ENCODE measurements at regions not wholly inside any gene's neighbourhood (a gene's known extent, or its start where the extent isn't known, plus 50 kb on each side); places are given as distances from the start of the nearest gene placed in this dataset.

DNA sequence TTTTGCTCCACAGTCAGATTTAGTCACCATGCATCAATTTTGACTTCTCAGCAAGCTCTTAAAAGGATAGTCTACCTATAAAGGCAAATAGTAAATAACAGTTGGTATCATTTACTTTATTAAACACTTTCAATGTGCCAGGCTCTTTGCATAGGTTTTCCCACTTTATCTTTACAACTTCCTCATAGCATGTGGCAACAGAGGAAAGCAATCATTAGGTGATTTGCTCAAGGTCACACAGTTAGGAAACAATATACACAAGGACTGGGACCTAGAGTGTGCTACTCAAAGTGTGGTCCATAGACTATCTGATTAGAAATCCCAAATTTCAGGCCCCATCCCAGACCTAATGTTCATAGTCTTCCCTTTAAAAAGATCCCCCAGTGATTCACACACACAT, 212.3 kb downstream of the MTERF1 start:
- Histone ChIP-seq H3K4me3 (ENCODE audit: low read length) (no peak overlapping the region), H3K36me3 (ENCODE audit: insufficient read depth, low read length) (no peaks in the 10 kb centered on the region), H3K9me2 (replicated peaks; ENCODE audit: insufficient read depth, low read length) (no peaks in the 10 kb centered on the region), H3K4me2 (ENCODE audit: low read depth, low read length, poor library complexity, severe bottlenecking) (no peak overlapping the region), H3K27me3 (ENCODE audit: low read length) (no peaks in the 10 kb centered on the region), H3K79me2 (ENCODE audit: low read length) (no peaks in the 10 kb centered on the region), H3K9me3 (ENCODE audit: low read length) (no peaks in the 10 kb centered on the region), H2AFZ (ENCODE audit: low read length) (no peak overlapping the region), H4K20me1 (ENCODE audit: insufficient read depth, low read depth, low read length) (no peaks in the 10 kb centered on the region), H3K9ac (ENCODE audit: low read length) (no peak overlapping the region), H3K27ac (ENCODE audit: low read length) (no peak overlapping the region), H3K4me1 (ENCODE audit: low read length) (no peaks in the 10 kb centered on the region)
- no peak for DNase-seq

DNA sequence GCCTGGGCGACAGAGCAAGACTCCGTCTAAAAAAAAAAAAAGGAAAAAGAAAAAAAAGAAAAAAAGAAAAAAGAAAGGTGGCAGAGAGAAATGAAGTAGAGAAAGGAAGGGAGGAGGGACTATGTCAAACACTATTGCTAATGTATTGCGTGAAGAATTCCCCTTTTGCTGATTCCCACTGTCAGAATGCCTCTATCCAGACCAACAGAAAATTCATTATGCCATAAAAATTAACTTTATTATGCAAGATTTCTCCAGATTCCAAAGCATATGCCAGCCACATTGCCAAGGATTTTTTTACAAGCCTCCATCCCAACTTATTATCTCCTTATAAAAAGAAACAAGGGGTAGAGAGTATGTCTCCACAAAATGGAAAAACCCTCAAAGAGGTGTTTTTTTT, 209.3 kb downstream of the MTERF1 start:
- Histone ChIP-seq H3K4me1 (ENCODE audit: low read length) (no peaks in the 10 kb centered on the region), H2AFZ (ENCODE audit: low read length) (no peak overlapping the region), H3K27me3 (ENCODE audit: low read length) (no peaks in the 10 kb centered on the region), H3K9ac (ENCODE audit: low read length) (no peak overlapping the region), H3K9me2 (replicated peaks; ENCODE audit: insufficient read depth, low read length) (no peaks in the 10 kb centered on the region), H3K36me3 (ENCODE audit: insufficient read depth, low read length) (no peaks in the 10 kb centered on the region), H3K4me3 (ENCODE audit: low read length) (no peak overlapping the region), H3K9me3 (ENCODE audit: low read length) (no peaks in the 10 kb centered on the region), H3K27ac (ENCODE audit: low read length) (no peak overlapping the region), H3K79me2 (ENCODE audit: low read length) (no peaks in the 10 kb centered on the region), H4K20me1 (ENCODE audit: insufficient read depth, low read depth, low read length) (no peaks in the 10 kb centered on the region), H3K4me2 (ENCODE audit: low read depth, low read length, poor library complexity, severe bottlenecking) (no peak overlapping the region)
- DNase-seq: no peak

DNA sequence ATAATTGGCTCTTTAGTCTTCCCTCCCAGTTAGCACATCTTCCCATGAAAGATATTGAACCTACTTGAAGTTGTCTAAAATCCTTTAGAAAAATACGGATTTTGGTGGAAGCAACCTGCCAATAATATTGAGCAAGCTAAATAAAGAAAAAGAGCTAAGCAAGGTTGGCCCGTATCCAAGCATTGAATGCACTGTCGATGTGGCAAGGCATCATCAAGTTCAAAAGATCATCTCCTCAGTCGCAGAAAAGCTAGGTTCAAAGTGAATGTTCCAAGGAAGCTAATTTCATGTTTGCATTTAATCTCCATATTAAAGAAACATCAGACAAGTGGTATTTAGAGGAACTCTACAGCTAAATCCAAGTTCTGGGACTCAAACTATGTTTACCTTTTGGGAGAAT, 206.0 kb downstream of the MTERF1 start:
- Histone ChIP-seq H3K4me1 (ENCODE audit: low read length) (no peaks in the 10 kb centered on the region), H3K27ac (ENCODE audit: low read length) (no peak overlapping the region), H3K4me3 (ENCODE audit: low read length) (no peak overlapping the region), H3K9me2 (replicated peaks; ENCODE audit: insufficient read depth, low read length) (no peaks in the 10 kb centered on the region), H3K9me3 (ENCODE audit: low read length) (no peaks in the 10 kb centered on the region), H3K27me3 (ENCODE audit: low read length) (no peaks in the 10 kb centered on the region), H2AFZ (ENCODE audit: low read length) (no peak overlapping the region), H3K79me2 (ENCODE audit: low read length) (no peaks in the 10 kb centered on the region), H3K9ac (ENCODE audit: low read length) (no peak overlapping the region), H3K4me2 (ENCODE audit: low read depth, low read length, poor library complexity, severe bottlenecking) (no peak overlapping the region), H3K36me3 (ENCODE audit: insufficient read depth, low read length) (no peaks in the 10 kb centered on the region), H4K20me1 (ENCODE audit: insufficient read depth, low read depth, low read length) (no peaks in the 10 kb centered on the region)
- no peak for DNase-seq

DNA sequence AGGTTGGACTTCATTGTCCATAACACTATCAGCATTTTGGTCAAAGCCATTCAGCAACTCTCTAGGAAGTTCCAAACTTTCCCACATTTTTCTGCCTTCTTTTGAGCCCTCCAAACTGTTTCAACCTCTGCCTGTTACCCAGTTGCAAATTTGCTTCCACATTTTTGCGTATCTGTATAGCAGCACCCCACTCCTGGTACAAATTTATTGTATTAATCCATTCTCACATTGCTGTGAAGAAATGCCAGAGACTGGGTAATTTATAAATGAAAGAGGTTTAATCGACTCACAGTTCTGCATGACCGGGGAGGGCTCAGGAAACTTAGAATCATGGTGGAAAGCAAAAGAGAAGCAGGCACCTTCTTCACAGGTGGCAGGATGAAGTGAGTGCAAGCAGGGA, 198.8 kb downstream of the MTERF1 start:
- no peaks in the 10 kb centered on the region for H4K20me1 ChIP-seq (ENCODE audit: insufficient read depth, low read depth, low read length)
- no peak overlapping the region for H3K4me3 ChIP-seq (ENCODE audit: low read length)
- H3K27ac ChIP-seq (ENCODE audit: low read length): no peak overlapping the region
- no peak overlapping the region for H2AFZ ChIP-seq (ENCODE audit: low read length)
- no peak for DNase-seq
- no peak overlapping the region for H3K9ac ChIP-seq (ENCODE audit: low read length)
- no peaks in the 10 kb centered on the region for H3K4me1 ChIP-seq (ENCODE audit: low read length)
- H3K36me3 ChIP-seq (ENCODE audit: insufficient read depth, low read length): no peaks in the 10 kb centered on the region; the same call in 1 of the 2 replicates
- H3K79me2 ChIP-seq (ENCODE audit: low read length): no peaks in the 10 kb centered on the region
- H3K9me3 ChIP-seq (ENCODE audit: low read length): no peaks in the 10 kb centered on the region
- H3K9me2 ChIP-seq (replicated peaks; ENCODE audit: insufficient read depth, low read length): no peaks in the 10 kb centered on the region
- no peak overlapping the region for H3K4me2 ChIP-seq (ENCODE audit: low read depth, low read length, poor library complexity, severe bottlenecking)
- no peaks in the 10 kb centered on the region for H3K27me3 ChIP-seq (ENCODE audit: low read length)

DNA sequence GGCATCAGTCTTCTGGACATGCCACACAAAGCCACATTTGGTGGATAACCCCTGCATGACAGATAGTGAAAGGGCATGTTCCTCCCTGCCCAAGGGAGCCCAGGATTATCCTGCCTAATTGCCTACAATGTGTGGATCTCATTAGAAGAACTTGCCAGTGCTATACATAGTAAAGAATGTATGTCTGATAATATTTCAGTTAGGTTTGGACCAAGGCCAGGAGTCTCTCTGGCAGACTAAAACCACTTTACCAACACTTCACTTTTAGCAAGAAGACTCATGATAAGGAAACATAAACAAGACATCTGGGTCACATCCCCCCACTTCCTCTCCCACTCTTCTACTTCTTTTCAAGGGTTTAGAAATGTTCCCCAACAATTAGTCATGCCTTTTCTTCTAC, 196.7 kb downstream of the MTERF1 start:
- Histone ChIP-seq H3K9ac (ENCODE audit: low read length) (no peak overlapping the region), H4K20me1 (ENCODE audit: insufficient read depth, low read depth, low read length) (no peaks in the 10 kb centered on the region), H3K9me3 (ENCODE audit: low read length) (no peaks in the 10 kb centered on the region), H3K4me2 (ENCODE audit: low read depth, low read length, poor library complexity, severe bottlenecking) (no peak overlapping the region), H2AFZ (ENCODE audit: low read length) (no peak overlapping the region), H3K36me3 (ENCODE audit: insufficient read depth, low read length) (no peaks in the 10 kb centered on the region; the same call in 1 of the 2 replicates), H3K27me3 (ENCODE audit: low read length) (no peaks in the 10 kb centered on the region), H3K4me3 (ENCODE audit: low read length) (no peak overlapping the region), H3K4me1 (ENCODE audit: low read length) (no peaks in the 10 kb centered on the region), H3K79me2 (ENCODE audit: low read length) (no peaks in the 10 kb centered on the region), H3K27ac (ENCODE audit: low read length) (no peak overlapping the region), H3K9me2 (replicated peaks; ENCODE audit: insufficient read depth, low read length) (no peaks in the 10 kb centered on the region)
- DNase-seq: no peak

DNA sequence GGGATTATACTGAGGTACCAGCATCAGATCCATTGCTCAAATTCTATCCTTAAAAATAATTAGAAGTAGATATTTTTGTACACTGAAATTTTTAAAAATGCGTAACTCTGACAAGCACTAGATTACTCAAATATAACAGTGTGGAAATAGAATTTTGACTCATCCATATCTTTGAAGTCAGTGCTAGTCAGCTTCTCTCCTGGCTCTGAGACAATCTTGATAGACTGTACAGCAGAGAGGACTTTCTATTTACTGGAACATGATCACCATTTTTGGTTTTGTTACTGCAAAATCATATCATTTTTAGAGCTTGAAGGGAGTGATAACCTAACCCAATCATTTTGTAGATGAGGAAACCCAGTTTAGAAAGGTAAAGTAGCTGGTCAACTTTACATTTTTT, 195.0 kb downstream of the MTERF1 start:
- Histone ChIP-seq H3K4me2 (ENCODE audit: low read depth, low read length, poor library complexity, severe bottlenecking) (no peak overlapping the region), H3K4me3 (ENCODE audit: low read length) (no peak overlapping the region), H3K4me1 (ENCODE audit: low read length) (no peaks in the 10 kb centered on the region), H2AFZ (ENCODE audit: low read length) (no peak overlapping the region), H3K9me3 (ENCODE audit: low read length) (no peaks in the 10 kb centered on the region), H4K20me1 (ENCODE audit: insufficient read depth, low read depth, low read length) (no peaks in the 10 kb centered on the region), H3K79me2 (ENCODE audit: low read length) (no peaks in the 10 kb centered on the region), H3K27ac (ENCODE audit: low read length) (no peak overlapping the region), H3K9ac (ENCODE audit: low read length) (no peak overlapping the region), H3K36me3 (ENCODE audit: insufficient read depth, low read length) (no peaks in the 10 kb centered on the region; the same call in 1 of the 2 replicates), H3K9me2 (replicated peaks; ENCODE audit: insufficient read depth, low read length) (no peaks in the 10 kb centered on the region), H3K27me3 (ENCODE audit: low read length) (no peaks in the 10 kb centered on the region)
- no peak for DNase-seq

DNA sequence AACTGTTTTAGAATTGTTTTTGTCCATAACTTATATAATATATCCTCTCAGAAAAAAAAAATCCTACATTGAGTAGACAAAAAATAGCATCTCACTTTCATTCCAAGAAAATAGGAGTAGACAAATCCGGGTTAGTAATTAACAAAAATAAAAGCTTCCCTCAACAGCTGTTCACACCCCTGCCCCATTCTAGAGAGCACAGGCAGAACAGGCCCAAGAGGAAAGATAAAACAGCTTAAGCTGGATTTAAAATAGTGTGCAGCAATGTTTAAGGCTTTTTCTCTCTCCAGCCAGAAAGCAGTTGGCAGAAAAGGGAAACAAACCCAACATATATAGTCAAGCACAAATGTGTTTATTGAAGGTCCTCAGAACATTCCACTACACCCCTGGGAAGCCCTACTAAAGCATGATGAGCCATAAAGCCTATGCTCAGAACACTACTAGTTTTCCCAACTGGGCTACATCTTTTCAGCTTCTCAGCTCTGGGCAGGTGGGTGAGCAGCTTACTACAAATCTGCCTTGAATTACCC, 189.9 kb downstream of the MTERF1 start:
- Histone ChIP-seq H3K79me2 (ENCODE audit: low read length) (no peaks in the 10 kb centered on the region), H4K20me1 (ENCODE audit: insufficient read depth, low read depth, low read length) (no peaks in the 10 kb centered on the region), H3K4me3 (ENCODE audit: low read length) (no peak overlapping the region), H3K9me2 (replicated peaks; ENCODE audit: insufficient read depth, low read length) (no peaks in the 10 kb centered on the region), H3K9me3 (ENCODE audit: low read length) (no peaks in the 10 kb centered on the region), H3K27ac (ENCODE audit: low read length) (no peak overlapping the region), H3K4me2 (ENCODE audit: low read depth, low read length, poor library complexity, severe bottlenecking) (no peak overlapping the region), H2AFZ (ENCODE audit: low read length) (no peak overlapping the region), H3K36me3 (ENCODE audit: insufficient read depth, low read length) (no peaks in the 10 kb centered on the region), H3K9ac (ENCODE audit: low read length) (no peak overlapping the region), H3K4me1 (ENCODE audit: low read length) (no peaks in the 10 kb centered on the region), H3K27me3 (ENCODE audit: low read length) (no peaks in the 10 kb centered on the region)
- no peak for DNase-seq

DNA sequence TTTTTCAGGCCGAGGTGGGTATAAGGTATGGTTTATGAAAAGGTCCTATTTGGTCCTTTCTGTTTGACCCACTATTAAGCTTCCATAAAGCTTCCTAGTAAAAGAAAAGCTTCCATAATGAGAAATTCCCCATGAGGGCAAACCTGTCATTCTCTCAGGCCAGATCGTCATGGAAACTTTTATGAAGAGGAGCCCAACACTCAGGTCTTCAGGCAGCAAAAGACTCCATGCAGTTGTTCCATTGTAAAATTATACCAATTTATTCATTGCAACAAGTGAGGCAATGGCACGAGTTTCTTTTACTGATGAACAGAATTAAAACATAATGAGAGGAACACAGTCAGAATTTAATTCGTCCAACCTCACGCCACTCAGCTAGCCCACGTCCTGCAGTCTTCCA, 188.6 kb downstream of the MTERF1 start:
- H3K27ac ChIP-seq (ENCODE audit: low read length): no peak overlapping the region
- H3K4me1 ChIP-seq (ENCODE audit: low read length): no peaks in the 10 kb centered on the region
- H2AFZ ChIP-seq (ENCODE audit: low read length): no peak overlapping the region
- H4K20me1 ChIP-seq (ENCODE audit: insufficient read depth, low read depth, low read length): no peaks in the 10 kb centered on the region
- H3K27me3 ChIP-seq (ENCODE audit: low read length): no peaks in the 10 kb centered on the region
- no peaks in the 10 kb centered on the region for H3K9me2 ChIP-seq (replicated peaks; ENCODE audit: insufficient read depth, low read length)
- H3K4me2 ChIP-seq (ENCODE audit: low read depth, low read length, poor library complexity, severe bottlenecking): no peak overlapping the region
- H3K36me3 ChIP-seq (ENCODE audit: insufficient read depth, low read length): no peaks in the 10 kb centered on the region
- no peak overlapping the region for H3K4me3 ChIP-seq (ENCODE audit: low read length)
- H3K79me2 ChIP-seq (ENCODE audit: low read length): no peaks in the 10 kb centered on the region
- DNase-seq: no peak
- H3K9ac ChIP-seq (ENCODE audit: low read length): no peak overlapping the region
- no peaks in the 10 kb centered on the region for H3K9me3 ChIP-seq (ENCODE audit: low read length)

DNA sequence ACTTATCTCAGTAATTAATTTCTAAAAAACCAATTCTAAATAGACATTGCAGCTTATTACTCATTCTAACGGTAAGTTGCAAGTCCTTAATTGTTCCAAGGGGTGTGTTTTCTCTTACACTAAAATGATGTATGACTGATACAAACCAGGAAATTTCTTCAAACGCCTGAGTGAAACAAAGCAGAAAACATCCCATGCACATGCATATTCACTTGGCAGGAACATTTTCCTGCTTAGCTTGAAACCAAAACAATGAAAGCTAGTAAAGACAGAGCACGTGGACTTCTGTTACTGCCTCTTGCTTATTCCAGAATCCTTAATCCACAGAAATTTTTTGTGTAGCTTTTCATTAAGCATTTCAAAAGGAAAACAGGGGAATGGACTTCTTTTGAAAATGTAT, 187.7 kb downstream of the MTERF1 start:
- Histone ChIP-seq H3K9me2 (replicated peaks; ENCODE audit: insufficient read depth, low read length) (no peaks in the 10 kb centered on the region), H3K36me3 (ENCODE audit: insufficient read depth, low read length) (no peaks in the 10 kb centered on the region), H3K27me3 (ENCODE audit: low read length) (no peaks in the 10 kb centered on the region), H4K20me1 (ENCODE audit: insufficient read depth, low read depth, low read length) (no peaks in the 10 kb centered on the region), H3K4me1 (ENCODE audit: low read length) (no peaks in the 10 kb centered on the region), H3K27ac (ENCODE audit: low read length) (no peak overlapping the region), H3K9ac (ENCODE audit: low read length) (no peak overlapping the region), H3K4me3 (ENCODE audit: low read length) (no peak overlapping the region), H3K4me2 (ENCODE audit: low read depth, low read length, poor library complexity, severe bottlenecking) (no peak overlapping the region), H3K79me2 (ENCODE audit: low read length) (no peaks in the 10 kb centered on the region), H2AFZ (ENCODE audit: low read length) (no peak overlapping the region), H3K9me3 (ENCODE audit: low read length) (no peaks in the 10 kb centered on the region)
- DNase-seq: no peak
